ENCODE measurements at regions not wholly inside any gene's neighbourhood (a gene's known extent, or its start where the extent isn't known, plus 50 kb on each side); places are given as distances from the start of the nearest gene placed in this dataset.
"Not testable (repeated sequence)": the region's sequence is repeated elsewhere in the genome, so short reads cannot be mapped to it uniquely, and the experiment has no call there.

- not testable (repeated sequence) for H3K36me3 Mint-ChIP-seq (ENCODE audit: low read depth); H3K9me3 Mint-ChIP-seq (ENCODE audit: low read depth); H3K4me1 Mint-ChIP-seq (ENCODE audit: low read depth); H3K27ac Mint-ChIP-seq (ENCODE audit: unreplicated experiment); H3K4me3 Mint-ChIP-seq (ENCODE audit: unreplicated experiment)
- peak; percentile 75 for DNase-seq (ENCODE audit: low spot score)
- peaks cover 13% of the 10 kb centered on the region for H3K27me3 Mint-ChIP-seq (ENCODE audit: low read depth)
Observed at GRCh38 chr2:130265570-130266247, 67.5 kb upstream of the TUBA3E start.

GRCh38 chr2:130264901-130265320, 66.7 kb upstream of the TUBA3E start:
- not testable (repeated sequence) for H3K9me3 Mint-ChIP-seq (ENCODE audit: low read depth); H3K36me3 Mint-ChIP-seq (ENCODE audit: low read depth); H3K4me3 Mint-ChIP-seq (ENCODE audit: unreplicated experiment); H3K27ac Mint-ChIP-seq (ENCODE audit: unreplicated experiment); H3K4me1 Mint-ChIP-seq (ENCODE audit: low read depth)
- DNase-seq (ENCODE audit: low spot score): peak; percentile 73
- H3K27me3 Mint-ChIP-seq (ENCODE audit: low read depth): peaks cover 13% of the 10 kb centered on the region

GRCh38 chr2:130264501-130264900, 66.3 kb upstream of the TUBA3E start:
- no peak for TF ChIP-seq CTCF (IDR thresholded peaks at IDR 0.05)
- H3K4me1 Mint-ChIP-seq (ENCODE audit: low read depth): no peaks in the 10 kb centered on the region
- no peak for DNase-seq (ENCODE audit: low spot score)
- H3K27ac Mint-ChIP-seq (ENCODE audit: unreplicated experiment): no peak overlapping the region
- H3K27me3 Mint-ChIP-seq (ENCODE audit: low read depth): peaks cover 17% of the 10 kb centered on the region
- peaks cover 1% of the 10 kb centered on the region for H3K36me3 Mint-ChIP-seq (ENCODE audit: low read depth)
- H3K9me3 Mint-ChIP-seq (ENCODE audit: low read depth): no peaks in the 10 kb centered on the region
- H3K4me3 Mint-ChIP-seq (ENCODE audit: unreplicated experiment): no peak overlapping the region

- Mint-ChIP-seq H3K4me3 (ENCODE audit: unreplicated experiment) (no peak overlapping the region), H3K27ac (ENCODE audit: unreplicated experiment) (no peak overlapping the region), H3K4me1 (ENCODE audit: low read depth) (no peaks in the 10 kb centered on the region), H3K9me3 (ENCODE audit: low read depth) (no peaks in the 10 kb centered on the region), H3K27me3 (ENCODE audit: low read depth) (peaks cover 21% of the 10 kb centered on the region), H3K36me3 (ENCODE audit: low read depth) (peaks cover 1% of the 10 kb centered on the region)
- peak; percentile 68 for DNase-seq (ENCODE audit: low spot score)
- no peak for TF ChIP-seq CTCF (IDR thresholded peaks at IDR 0.05)
Observed at GRCh38 chr2:130264046-130264445, 65.8 kb upstream of the TUBA3E start.

- TF ChIP-seq CTCF (IDR thresholded peaks at IDR 0.05): no peak
- H3K9me3 Mint-ChIP-seq (ENCODE audit: low read depth): no peaks in the 10 kb centered on the region
- H3K4me3 Mint-ChIP-seq (ENCODE audit: unreplicated experiment): no peak overlapping the region
- H3K4me1 Mint-ChIP-seq (ENCODE audit: low read depth): no peaks in the 10 kb centered on the region
- DNase-seq (ENCODE audit: low spot score): peak; percentile 59
- no peak overlapping the region for H3K27ac Mint-ChIP-seq (ENCODE audit: unreplicated experiment)
- peaks cover 1% of the 10 kb centered on the region for H3K36me3 Mint-ChIP-seq (ENCODE audit: low read depth)
- H3K27me3 Mint-ChIP-seq (ENCODE audit: low read depth): peaks cover 26% of the 10 kb centered on the region
Observed at GRCh38 chr2:130263606-130264005, 65.4 kb upstream of the TUBA3E start.

DNA sequence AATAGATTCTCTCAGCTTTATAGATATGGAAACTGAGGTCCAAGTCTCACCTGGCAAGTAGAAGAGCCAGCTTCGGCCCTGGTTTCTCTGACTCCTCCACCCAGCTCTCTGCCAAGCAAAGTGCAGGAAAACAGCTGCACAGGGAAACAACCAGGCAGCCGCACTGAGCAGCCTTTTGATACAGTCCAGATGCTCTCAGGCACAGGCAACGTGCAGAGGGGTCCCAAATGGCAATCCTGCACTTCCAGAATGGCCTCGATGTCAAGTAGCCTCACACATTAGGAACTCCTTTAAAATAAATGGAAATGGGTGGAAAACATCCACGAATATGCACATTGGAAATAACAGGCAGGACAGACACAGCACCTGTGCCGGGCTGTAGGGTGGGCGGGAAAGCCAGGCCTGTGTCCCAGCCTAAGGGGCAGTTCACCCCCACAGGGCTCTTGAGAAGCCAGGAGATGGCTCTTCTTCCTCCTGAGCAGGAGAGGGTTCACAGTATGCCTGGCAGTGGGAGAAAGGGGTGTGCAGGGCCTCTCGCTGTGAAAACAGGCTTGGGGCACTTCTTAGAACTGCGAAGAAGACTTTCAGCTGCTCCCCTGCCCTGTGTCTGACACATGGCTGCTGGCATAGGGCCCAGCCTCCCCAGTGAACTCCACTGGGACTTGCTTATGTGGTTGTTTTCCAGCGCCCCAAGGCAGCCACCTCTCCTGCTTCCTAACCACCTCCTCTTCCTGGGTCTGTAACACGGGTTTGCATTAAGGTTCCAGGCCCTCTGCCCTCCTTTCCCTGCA, 63.9 kb upstream of the TUBA3E start:
- Mint-ChIP-seq H3K9me3 (ENCODE audit: low read depth) (no peaks in the 10 kb centered on the region), H3K27ac (ENCODE audit: unreplicated experiment) (no peak overlapping the region), H3K36me3 (ENCODE audit: low read depth) (peaks cover 1% of the 10 kb centered on the region), H3K4me3 (ENCODE audit: unreplicated experiment) (no peak overlapping the region), H3K4me1 (ENCODE audit: low read depth) (no peaks in the 10 kb centered on the region), H3K27me3 (ENCODE audit: low read depth) (peaks cover 31% of the 10 kb centered on the region)
- no peak for DNase-seq (ENCODE audit: low spot score)
- no peak for TF ChIP-seq CTCF (IDR thresholded peaks at IDR 0.05)

Measured in chondrocyte (in vitro differentiated cells).